H9 (cell line): ENCODE measurements at regions not wholly inside any gene's neighbourhood (a gene's known extent, or its start where the extent isn't known, plus 50 kb on each side); places are given as distances from the start of the nearest gene placed in this dataset.
"Not testable (repeated sequence)": the region's sequence is repeated elsewhere in the genome, so short reads cannot be mapped to it uniquely, and the experiment has no call there.

ENCODE experiments used
- DNase-seq: peaks from one replicate; pipeline ENCODE4 v3.0.0-alpha.2; 2017
- H2AFZ ChIP-seq: one replicate; pipeline ENCODE4 v1.6.1; 2013; ENCODE audit warnings: mild to moderate bottlenecking, low read length, control low read depth, moderate library complexity
- H2AK5ac ChIP-seq: 2 replicates; pipeline ENCODE4 v1.6.1; 2013; ENCODE audit warnings: low read length, control low read depth, mixed read lengths; ENCODE audit not compliant: insufficient read length
- H2BK120ac ChIP-seq: one replicate; pipeline ENCODE4 v1.6.1; 2013; ENCODE audit warnings: low read depth, mild to moderate bottlenecking, low read length, control low read depth, inconsistent platforms; ENCODE audit not compliant: poor library complexity, severe bottlenecking
- H2BK12ac ChIP-seq: 2 replicates; pipeline ENCODE4 v1.6.1; 2013; ENCODE audit warnings: low read length, control low read depth, mixed read lengths, low read depth; ENCODE audit not compliant: insufficient read length
- H2BK15ac ChIP-seq: 2 replicates; pipeline ENCODE4 v1.6.1; 2013; ENCODE audit warnings: low read depth, low read length, control low read depth
- H2BK20ac ChIP-seq: one replicate; pipeline ENCODE4 v1.6.1; 2013; ENCODE audit warnings: low read depth, mild to moderate bottlenecking, low read length, control low read depth, inconsistent platforms; ENCODE audit not compliant: poor library complexity, severe bottlenecking
- H2BK5ac ChIP-seq: 2 replicates; pipeline ENCODE4 v1.6.1; 2013; ENCODE audit warnings: low read length, control low read depth, mixed read lengths; ENCODE audit not compliant: insufficient read length
- H3K14ac ChIP-seq: 2 replicates; pipeline ENCODE4 v1.6.1; 2013; ENCODE audit warnings: low read length, control low read depth; ENCODE audit not compliant: insufficient read depth
- H3K18ac ChIP-seq: 2 replicates; pipeline ENCODE4 v1.6.1; 2013; ENCODE audit warnings: low read depth, mild to moderate bottlenecking, mixed read lengths, low read length, control low read depth; ENCODE audit not compliant: insufficient read length
- H3K23ac ChIP-seq: 2 replicates; pipeline ENCODE4 v1.6.1; 2013; ENCODE audit warnings: low read length, control low read depth, mixed read lengths, low read depth; ENCODE audit not compliant: insufficient read length
- H3K23me2 ChIP-seq: 2 replicates; pipeline ENCODE4 v1.6.1; 2013; ENCODE audit warnings: low read depth, mild to moderate bottlenecking, mixed read lengths, low read length, control low read depth; ENCODE audit not compliant: insufficient read length, poor library complexity, severe bottlenecking
- H3K27ac ChIP-seq: 2 replicates; pipeline ENCODE4 v1.5.1; 2013; ENCODE audit warnings: low read length, control low read depth, mixed read lengths, low read depth; ENCODE audit not compliant: insufficient read length
- H3K27me3 ChIP-seq: 2 replicates; pipeline ENCODE4 v1.6.1; 2013; ENCODE audit warnings: low read length, control low read depth, inconsistent platforms; ENCODE audit not compliant: insufficient read depth
- H3K4ac ChIP-seq: 2 replicates; pipeline ENCODE4 v1.6.1; 2013; ENCODE audit warnings: low read depth, mild to moderate bottlenecking, control low read depth, inconsistent platforms, low read length, moderate library complexity
- H3K4me1 ChIP-seq: 2 replicates; pipeline ENCODE4 v1.6.1; 2013; ENCODE audit warnings: low read length, control low read depth, inconsistent platforms; ENCODE audit not compliant: insufficient read depth
- H3K4me2 ChIP-seq: 2 replicates; pipeline ENCODE4 v1.6.1; 2013; ENCODE audit warnings: low read length, control low read depth, mixed read lengths; ENCODE audit not compliant: insufficient read length, insufficient read depth
- H3K56ac ChIP-seq: 2 replicates; pipeline ENCODE4 v1.6.1; 2013; ENCODE audit warnings: low read depth, mild to moderate bottlenecking, mixed read lengths, low read length, control low read depth; ENCODE audit not compliant: insufficient read length
- H3K79me1 ChIP-seq: 2 replicates; pipeline ENCODE4 v1.6.1; 2013; ENCODE audit warnings: low read depth, mild to moderate bottlenecking, moderate library complexity, low read length, control low read depth, inconsistent platforms; ENCODE audit not compliant: insufficient read depth, poor library complexity, severe bottlenecking
- H3K79me2 ChIP-seq: 2 replicates; pipeline ENCODE4 v1.6.1; 2013; ENCODE audit warnings: low read length, control low read depth, inconsistent platforms; ENCODE audit not compliant: insufficient read depth
- H3K9ac ChIP-seq: 2 replicates; pipeline ENCODE4 v1.6.1; 2013; ENCODE audit warnings: low read length, control low read depth, mixed read lengths; ENCODE audit not compliant: insufficient read length; ENCODE audit errors: extremely low read depth
- H3K9me3 ChIP-seq: one replicate; pipeline ENCODE4 v1.6.1; 2013; ENCODE audit warnings: low read depth, low read length, inconsistent platforms; ENCODE audit not compliant: control insufficient read depth
- H3T11ph ChIP-seq: one replicate; pipeline ENCODE4 v1.6.1; 2013; ENCODE audit warnings: mild to moderate bottlenecking, low read length, control low read depth, inconsistent platforms
- H4K20me1 ChIP-seq: one replicate; pipeline ENCODE4 v1.6.1; 2013; ENCODE audit not compliant: control insufficient read depth, insufficient read length, insufficient read depth
- H4K5ac ChIP-seq: 2 replicates; pipeline ENCODE4 v1.6.1; 2013; ENCODE audit warnings: low read depth, mild to moderate bottlenecking, mixed read lengths, low read length, control low read depth; ENCODE audit not compliant: insufficient read length
- H4K8ac ChIP-seq: replicated peaks from 2 replicates; pipeline ENCODE4 v1.6.1; 2013; ENCODE audit warnings: low read length, control low read depth, mixed read lengths, low read depth; ENCODE audit not compliant: insufficient read length
- H4K91ac ChIP-seq: 2 replicates; pipeline ENCODE4 v1.6.1; 2013; ENCODE audit warnings: low read depth, mild to moderate bottlenecking, moderate library complexity, mixed read lengths, low read length, control low read depth; ENCODE audit not compliant: insufficient read length
- H3K27ac Mint-ChIP-seq, 3 experiments: 2 replicates in 2 of 3; 3 replicates in 1 of 3; pipeline ENCODE4 v1.8.0; 2020 to 2021; ENCODE audit warnings: mixed read lengths in 3 of 3, mild to moderate bottlenecking in 1 of 3, moderate library complexity in 1 of 3
- H3K27me3 Mint-ChIP-seq: 2 replicates; pipeline ENCODE4 v1.8.0; 2021; ENCODE audit warnings: low read depth, mild to moderate bottlenecking, moderate library complexity, mixed read lengths
- H3K36me3 Mint-ChIP-seq, 3 experiments: 2 replicates in 2 of 3; 3 replicates in 1 of 3; pipeline ENCODE4 v1.8.0; 2020 to 2021; ENCODE audit warnings: low read depth in 3 of 3, mixed read lengths in 3 of 3; ENCODE audit not compliant: insufficient read depth in 1 of 3
- H3K4me1 Mint-ChIP-seq, 2 experiments: 2 replicates each; pipeline ENCODE4 v1.8.0; 2020; ENCODE audit warnings: mixed read lengths in 2 of 2
- H3K4me3 Mint-ChIP-seq, 2 experiments: 2 replicates in 1 of 2; 3 replicates in 1 of 2; pipeline ENCODE4 v1.8.0; 2020 to 2021; ENCODE audit warnings: mild to moderate bottlenecking in 2 of 2, mixed read lengths in 2 of 2, moderate library complexity in 1 of 2
- H3K9me3 Mint-ChIP-seq, 2 experiments: 2 replicates in 1 of 2; 3 replicates in 1 of 2; pipeline ENCODE4 v1.8.0; 2020; ENCODE audit warnings: mild to moderate bottlenecking in 2 of 2, mixed read lengths in 2 of 2, moderate library complexity in 1 of 2
- WGBS: extraction: QIAGEN DNeasy Blood & Tissue Kit; methylation state at CpG from one replicate; pipeline ENCODE4 v1.1.7; 2013; ENCODE audit warnings: missing lambda C conversion rate, low lambda C conversion rate, mixed read lengths; ENCODE audit not compliant: insufficient read length; ENCODE audit errors: extremely low coverage; 5-methylcytosine and 5-hydroxymethylcytosine counted together

GRCh38 chr3:75388486-75389124 lies 275.5 kb upstream of the FRG2C start:
- not testable (repeated sequence) for H3K36me3 Mint-ChIP-seq, H3K27ac ChIP-seq, H3K79me1 ChIP-seq, H3K4me1 ChIP-seq, H3K4ac ChIP-seq, H2AFZ ChIP-seq, H2BK12ac ChIP-seq, H3K4me2 ChIP-seq, DNase-seq, H3K23me2 ChIP-seq, H3K79me2 ChIP-seq, H3K9ac ChIP-seq, H4K91ac ChIP-seq, H3K18ac ChIP-seq, H3K4me3 Mint-ChIP-seq, H2AK5ac ChIP-seq, H2BK120ac ChIP-seq, H4K8ac ChIP-seq, H3K56ac ChIP-seq, H2BK20ac ChIP-seq, H3K27me3 Mint-ChIP-seq, H3K9me3 ChIP-seq, H3K27me3 ChIP-seq, H3K23ac ChIP-seq, H3K14ac ChIP-seq, H4K20me1 ChIP-seq, H2BK5ac ChIP-seq, H3T11ph ChIP-seq, H2BK15ac ChIP-seq, H4K5ac ChIP-seq, H3K9me3 Mint-ChIP-seq
- WGBS = no CpG with 5 or more reads among the region's 5 CpGs
- Mint-ChIP-seq H3K27ac (peak overlapping the region in 1 of 3 experiments; percentile 50; a peak in 1 of 7 replicates), H3K4me1 (peaks cover 16 to 18% of the 10 kb centered on the region in 2 experiments)

DNA sequence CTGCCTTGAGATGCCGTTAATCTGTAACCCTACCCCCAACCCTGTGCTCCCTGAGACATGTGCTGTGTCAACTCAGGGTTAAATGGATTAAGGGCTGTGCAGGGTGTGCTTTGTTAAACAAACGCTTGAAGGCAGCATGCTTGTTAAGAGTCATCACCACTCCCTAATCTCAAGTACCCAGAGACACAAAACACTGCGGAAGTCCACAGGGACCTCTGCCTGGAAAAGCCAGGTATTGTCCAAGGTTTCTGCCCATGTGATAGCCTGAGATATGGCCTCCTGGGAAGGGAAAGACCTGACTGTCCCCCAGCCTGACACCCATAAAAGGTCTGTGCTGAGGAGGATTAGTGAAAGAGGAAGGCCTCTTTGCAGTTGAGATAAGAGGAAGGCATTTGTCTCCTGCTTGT lies 270.8 kb upstream of the FRG2C start:
- WGBS = no CpG with 5 or more reads among the region's 3 CpGs

More for the DNA sequence above, 270.8 kb upstream of the FRG2C start:
- DNase-seq, H3K56ac ChIP-seq, H3K4me2 ChIP-seq, H2BK5ac ChIP-seq, H2BK120ac ChIP-seq, H3K4me1 ChIP-seq, H3T11ph ChIP-seq, H3K18ac ChIP-seq, H3K23ac ChIP-seq, H3K9ac ChIP-seq, H3K4me3 Mint-ChIP-seq, H3K27me3 ChIP-seq, H2AFZ ChIP-seq, H4K8ac ChIP-seq, H3K27ac ChIP-seq, H3K79me1 ChIP-seq, H2BK20ac ChIP-seq, H3K27me3 Mint-ChIP-seq, H3K14ac ChIP-seq, H3K23me2 ChIP-seq, H3K79me2 ChIP-seq, H2BK12ac ChIP-seq, H2AK5ac ChIP-seq, H2BK15ac ChIP-seq, H4K91ac ChIP-seq, H4K5ac ChIP-seq, H3K9me3 ChIP-seq, H3K4ac ChIP-seq, H4K20me1 ChIP-seq: not testable (repeated sequence)
- Mint-ChIP-seq H3K36me3 (peaks cover 2 to 12% (median 7%) of the 10 kb centered on the region in 3 experiments; a peak in 5 of 7 replicates), H3K27ac (peak overlapping the region in 1 of 3 experiments; percentile 40; a peak in 1 of 7 replicates), H3K4me1 (peaks cover 16 to 21% of the 10 kb centered on the region in 2 experiments), H3K9me3 (peaks cover 2 to 13% of the 10 kb centered on the region in 2 experiments; a peak in 4 of 5 replicates)
